CD4-positive, alpha-beta T cell treated with Interferon alpha-2 for 1 hour (primary cell): ENCODE measurements at regions not wholly inside any gene's neighbourhood (a gene's known extent, or its start where the extent isn't known, plus 50 kb on each side); places are given as distances from the start of the nearest gene placed in this dataset.

Source experiments
- DNase-seq, 2 donors: peaks; one replicate each; pipeline ENCODE4 v3.0.0-alpha.2; 2020 to 2022

- DNase-seq: no peak
These were observed 1074.2 kb upstream of the INTU start for GRCh38 chr4:126558596-126558995.

- DNase-seq: no peak
These were observed 1072.8 kb upstream of the INTU start for GRCh38 chr4:126559961-126560360.

- no peak for DNase-seq
These were observed 1072.0 kb upstream of the INTU start for GRCh38 chr4:126560794-126561193.

- DNase-seq: no peak
These were observed 1069.4 kb upstream of the INTU start for GRCh38 chr4:126563389-126563788.

GRCh38 chr4:126564283-126564854 lies 1068.4 kb upstream of the INTU start:
- DNase-seq: no peak

GRCh38 chr4:126568652-126569570 lies 1063.8 kb upstream of the INTU start:
- no peak for DNase-seq

GRCh38 chr4:126572264-126572663 lies 1060.5 kb upstream of the INTU start:
- DNase-seq: no peak

- no peak for DNase-seq
These were observed 1050.0 kb upstream of the INTU start for GRCh38 chr4:126582737-126583136.

- no peak for DNase-seq
These were observed 1049.2 kb upstream of the INTU start for GRCh38 chr4:126583509-126583908.

GRCh38 chr4:126591583-126591982 lies 1041.2 kb upstream of the INTU start:
- DNase-seq: no peak

GRCh38 chr4:126592088-126592487 lies 1040.7 kb upstream of the INTU start:
- no peak for DNase-seq

- DNase-seq: no peak
These were observed 1039.1 kb upstream of the INTU start for GRCh38 chr4:126593626-126594025.

GRCh38 chr4:126595643-126596042 lies 1037.1 kb upstream of the INTU start:
- no peak for DNase-seq

- DNase-seq: no peak
These were observed 1033.0 kb upstream of the INTU start for GRCh38 chr4:126599746-126600145.

- no peak for DNase-seq
These were observed 1029.5 kb upstream of the INTU start for GRCh38 chr4:126603210-126603609.

- no peak for DNase-seq
These were observed 1028.9 kb upstream of the INTU start for GRCh38 chr4:126603825-126604224.

- DNase-seq: no peak
These were observed 1028.4 kb upstream of the INTU start for GRCh38 chr4:126604268-126604867.

GRCh38 chr4:126610933-126611332 lies 1021.8 kb upstream of the INTU start:
- no peak for DNase-seq

GRCh38 chr4:126611900-126612299 lies 1020.9 kb upstream of the INTU start:
- no peak for DNase-seq

GRCh38 chr4:126614356-126614855 lies 1018.4 kb upstream of the INTU start:
- no peak for DNase-seq

GRCh38 chr4:126616795-126617194 lies 1016.0 kb upstream of the INTU start:
- DNase-seq: no peak

GRCh38 chr4:126627255-126627654 lies 1005.5 kb upstream of the INTU start:
- DNase-seq: no peak

- DNase-seq: no peak
These were observed 1003.8 kb upstream of the INTU start for GRCh38 chr4:126628933-126629332.

GRCh38 chr4:126630230-126630629 lies 1002.5 kb upstream of the INTU start:
- DNase-seq: no peak
